A549 (cell line): ENCODE measurements at regions not wholly inside any gene's neighbourhood (a gene's known extent, or its start where the extent isn't known, plus 50 kb on each side); places are given as distances from the start of the nearest gene placed in this dataset.
A peak's percentile ranks its signal among the peaks of the same experiment; 100 is the strongest.

Source experiments
- ATAC-seq, 2 experiments: fragments of 200-7000 bp in 1 of 2; fragments of >200 bp in 1 of 2; cut with Nextera tagmentation in 1 of 2; cut with Tn5 transposase in 1 of 2; 3 replicates each; pipeline versions ENCODE4 v1.8.0 to v1.9.1; 2018 to 2020; ENCODE audit warnings: mild to moderate bottlenecking in 1 of 2, moderate library complexity in 1 of 2
- CTCF ChIA-PET: fragments of 300-600 bp; sonication (Branson Sonifier 250); formaldehyde crosslinking; extraction: SDS; loops from one replicate; lab custom pipeline; 2021; ENCODE audit warnings: antibody characterized with exemption, inconsistent platforms; lab: Yijun Ruan, JAX
- POLR2A ChIA-PET: fragments of 350-600 bp; formaldehyde crosslinking; extraction: SDS; loops from one replicate; lab custom pipeline; 2021; ENCODE audit warnings: antibody characterized with exemption, inconsistent platforms; lab: Yijun Ruan, JAX
- DNase-seq, 2 experiments: peaks; one replicate each; pipeline versions ENCODE4 v3.0.0 to v3.0.0-alpha.2; 2011 to 2016; ENCODE audit warnings: low read depth in 1 of 2, low spot score in 1 of 2
- FAIRE-seq: peaks from 2 replicates; lab custom pipeline; 2011; peaks lifted over from hg19 to GRCh38; lab: Jason Lieb, UNC
- H3K27ac ChIP-seq, 2 experiments: fragments of >200 bp; sonication (Bioruptor Twin); formaldehyde crosslinking; 3 replicates each; pipeline ENCODE4 v1.5.1; 2016 to 2017
- H3K4me1 ChIP-seq: fragments of >200 bp; sonication (Bioruptor Twin); formaldehyde crosslinking; 3 replicates; pipeline ENCODE4 v1.6.1; 2016
- H3K4me2 ChIP-seq: fragments of >200 bp; sonication (Bioruptor Twin); formaldehyde crosslinking; 3 replicates; pipeline ENCODE4 v1.6.1; 2016
- H3K4me3 ChIP-seq: fragments of >200 bp; sonication (Bioruptor Twin); formaldehyde crosslinking; 3 replicates; pipeline ENCODE4 v1.5.1; 2016
- H3K9me3 ChIP-seq: fragments of >200 bp; sonication (Bioruptor Twin); formaldehyde crosslinking; 3 replicates; pipeline ENCODE4 v1.6.1; 2016
- ATOH8 ChIP-seq: fragments of 250-450 bp; sonication (Bioruptor Pico); IDR thresholded peaks from 2 replicates; pipeline ENCODE4 v1.5.0; 2020; ENCODE audit warnings: low read depth, mild to moderate bottlenecking, moderate library complexity
- BCL3 ChIP-seq: fragments of >200 bp; sonication (Bioruptor Twin); formaldehyde crosslinking; IDR thresholded peaks from 3 replicates; pipeline ENCODE4 v1.6.1; 2016
- BHLHE40 ChIP-seq: IDR thresholded peaks from 2 replicates; pipeline ENCODE4 v1.6.1; 2012; ENCODE audit warnings: low read depth, low read length, inconsistent platforms
- CHD2 ChIP-seq: fragments of 150-350 bp; IDR thresholded peaks from 2 replicates; pipeline ENCODE4 v1.6.1; 2014; ENCODE audit warnings: low read length; ENCODE audit not compliant: partially characterized antibody
- CTCF ChIP-seq: fragments of >200 bp; sonication (Bioruptor Twin); formaldehyde crosslinking; IDR thresholded peaks from 3 replicates; pipeline ENCODE4 v1.5.1; 2016
- EHMT2 ChIP-seq: fragments of 200-600 bp; sonication (generic); IDR thresholded peaks from 2 replicates; pipeline ENCODE4 v1.6.1; 2016; ENCODE audit warnings: antibody characterized with exemption, low read depth, mild to moderate bottlenecking, moderate library complexity
- EP300 ChIP-seq, 2 experiments: fragments of >200 bp; sonication (Bioruptor Twin); formaldehyde crosslinking; IDR thresholded peaks; 2 replicates in 1 of 2; 3 replicates in 1 of 2; pipeline ENCODE4 v1.6.1; 2016 to 2017
- ESRRA ChIP-seq: fragments of 150-350 bp; IDR thresholded peaks from 2 replicates; pipeline ENCODE4 v1.6.1; 2014; ENCODE audit warnings: mild to moderate bottlenecking, low read length, borderline replicate concordance
- FOXS1 ChIP-seq: fragments of 250-450 bp; sonication (Bioruptor Pico); IDR thresholded peaks from 2 replicates; pipeline ENCODE4 v1.5.0; 2020; ENCODE audit warnings: mild to moderate bottlenecking, moderate library complexity
- HDAC2 ChIP-seq: fragments of 200-600 bp; sonication (generic); IDR thresholded peaks from 2 replicates; pipeline ENCODE4 v1.6.1; 2016
- HES2 ChIP-seq: fragments of >200 bp; sonication (Bioruptor Twin); formaldehyde crosslinking; IDR thresholded peaks from 2 replicates; pipeline ENCODE4 v1.6.1; 2016
- HMGXB4 ChIP-seq: fragments of 250-450 bp; sonication (Bioruptor Pico); IDR thresholded peaks from 2 replicates; pipeline ENCODE4 v1.5.0; 2021; ENCODE audit warnings: mild to moderate bottlenecking, moderate library complexity, borderline replicate concordance
- JUNB ChIP-seq: fragments of >200 bp; sonication (Bioruptor Twin); formaldehyde crosslinking; IDR thresholded peaks from 2 replicates; pipeline ENCODE4 v1.6.1; 2016
- KDM1A ChIP-seq: fragments of 200-600 bp; sonication (generic); IDR thresholded peaks from 2 replicates; pipeline ENCODE4 v1.6.1; 2016; ENCODE audit warnings: low read depth, mild to moderate bottlenecking
- MAFK ChIP-seq: fragments of 450-650 bp; IDR thresholded peaks from 2 replicates; pipeline ENCODE4 v1.6.1; 2014; ENCODE audit not compliant: partially characterized antibody
- MAX ChIP-seq: IDR thresholded peaks from 2 replicates; pipeline ENCODE4 v1.6.1; 2012
- PHF8 ChIP-seq: fragments of 200-600 bp; sonication (generic); IDR thresholded peaks from 2 replicates; pipeline ENCODE4 v1.6.1; 2016; ENCODE audit warnings: low read depth, mild to moderate bottlenecking, antibody characterized with exemption, moderate library complexity, borderline replicate concordance
- POLR2AphosphoS2 ChIP-seq: conservative IDR thresholded peaks from 2 replicates; pipeline ENCODE4 v1.6.1; 2012; ENCODE audit warnings: low read length, improper control_type of control experiment, inconsistent platforms
- RAD21 ChIP-seq, 2 experiments: fragments of >200 bp in 1 of 2; sonication (Bioruptor Twin) in 1 of 2; formaldehyde crosslinking in 1 of 2; IDR thresholded peaks in 1 of 2; conservative IDR thresholded peaks in 1 of 2; 2 replicates in 1 of 2; 3 replicates in 1 of 2; pipeline ENCODE4 v1.6.1; 2012 to 2018; ENCODE audit warnings: inconsistent platforms in 1 of 2
- REST ChIP-seq: fragments of 200-600 bp; sonication (generic); IDR thresholded peaks from 2 replicates; pipeline ENCODE4 v1.6.1; 2016; ENCODE audit warnings: antibody characterized with exemption, mild to moderate bottlenecking, moderate library complexity
- RNF2 ChIP-seq: fragments of 200-600 bp; sonication (generic); IDR thresholded peaks from 2 replicates; pipeline ENCODE4 v1.6.1; 2016; ENCODE audit warnings: low read depth, mild to moderate bottlenecking, antibody characterized with exemption, moderate library complexity, borderline replicate concordance
- SMC3 ChIP-seq: fragments of >200 bp; sonication (Bioruptor Twin); formaldehyde crosslinking; IDR thresholded peaks from 3 replicates; pipeline ENCODE4 v1.6.1; 2018; ENCODE audit warnings: inconsistent platforms
- SREBF2 ChIP-seq: fragments of 450-650 bp; IDR thresholded peaks from 2 replicates; pipeline ENCODE4 v1.6.1; 2014; ENCODE audit warnings: mild to moderate bottlenecking, moderate library complexity
- TFCP2L1 ChIP-seq: fragments of 250-450 bp; sonication (Bioruptor Pico); IDR thresholded peaks from 2 replicates; pipeline ENCODE4 v1.5.0; 2021; ENCODE audit warnings: mild to moderate bottlenecking
- TP53 ChIP-seq: fragments of 250-450 bp; sonication (Bioruptor Pico); IDR thresholded peaks from 2 replicates; pipeline ENCODE4 v1.5.0; 2021; ENCODE audit warnings: mild to moderate bottlenecking, moderate library complexity
- WGBS: methylation state at CpG from one replicate; pipeline ENCODE4 v1.1.6; 2017; ENCODE audit errors: missing lambda C conversion rate; 5-methylcytosine and 5-hydroxymethylcytosine counted together

- TF ChIP-seq REST (no peak), TFCP2L1 (CRISPR knock-in tag) (no peak), MAX (no peak)
Measured at GRCh38 chr1:39086865-39087409, 60.8 kb downstream of the NDUFS5 start (continued).

GRCh38 chr1:39087435-39087834, 61.3 kb downstream of the NDUFS5 start:
- ChIA-PET POLR2A (no interaction called here), CTCF (no interaction called here)
- ATAC-seq = no peak
- peaks cover 5% of the 10 kb centered on the region; the same call in 1 of the 3 replicates for H3K4me1 ChIP-seq
- FAIRE-seq = no peak
- TF ChIP-seq POLR2AphosphoS2 (no peak), EHMT2 (no peak), RNF2 (no peak), HMGXB4 (CRISPR knock-in tag) (no peak), HES2 (no peak), ATOH8 (CRISPR knock-in tag) (no peak)
- H3K4me3 ChIP-seq = no peak overlapping the region
- no peak for DNase-seq
- no peaks in the 10 kb centered on the region for H3K9me3 ChIP-seq
- H3K4me2 ChIP-seq = no peak overlapping the region
- no peak overlapping the region for H3K27ac ChIP-seq
- WGBS = 79% methylated on average over 3 of the region's 3 CpGs

GRCh38 chr1:39088658-39089057, 62.5 kb downstream of the NDUFS5 start:
- no peak overlapping the region for H3K4me3 ChIP-seq
- DNase-seq (no peak), ATAC-seq (0 out of 6 replicates have a peak, but pooled peaks of 1 of the 2 experiments have one; percentile 26), FAIRE-seq (no peak)
- H3K4me1 ChIP-seq = peaks cover 5% of the 10 kb centered on the region; the same call in 1 of the 3 replicates
- POLR2A ChIA-PET = no interaction called here
- H3K4me2 ChIP-seq = no peak overlapping the region
- WGBS = 55% methylated on average over 3 of the region's 3 CpGs
- no peak overlapping the region for H3K27ac ChIP-seq
- CTCF ChIA-PET = interaction anchor here (0.6 to 1.9 kb wide), 3 partner anchors 10 to 643 kb away, joined by 3 to 10 read pairs (median 5); no protein-coding TSS in a partner anchor
- H3K9me3 ChIP-seq = no peaks in the 10 kb centered on the region
- no peak for TF ChIP-seq SREBF2
- no peak for TF ChIP-seq RAD21 (conservative IDR thresholded peaks at IDR 0.05 in 1 of 2, IDR thresholded peaks at IDR 0.05 in 1 of 2)
- TF ChIP-seq KDM1A = no peak
- TF ChIP-seq JUNB = no peak
- no peak for TF ChIP-seq MAX
- TF ChIP-seq CHD2 = no peak
- TF ChIP-seq SMC3 = no peak
- TF ChIP-seq ESRRA = no peak
- TF ChIP-seq BCL3 = no peak
- no peak for TF ChIP-seq MAFK
- no peak for TF ChIP-seq BHLHE40
- TF ChIP-seq CTCF = no peak
- TF ChIP-seq HDAC2 = no peak
- no peak for TF ChIP-seq EP300 (IDR thresholded peaks at IDR 0.05)
- TF ChIP-seq PHF8 = no peak
- TF ChIP-seq FOXS1 (CRISPR knock-in tag) = no peak
- TF ChIP-seq TP53 (CRISPR knock-in tag) = no peak
- no peak for TF ChIP-seq EHMT2
